NCI-H69 (cell line): ENCODE measurements at regions not wholly inside any gene's neighbourhood (a gene's known extent, or its start where the extent isn't known, plus 50 kb on each side); places are given as distances from the start of the nearest gene placed in this dataset.
"Not testable (repeated sequence)": the region's sequence is repeated elsewhere in the genome, so short reads cannot be mapped to it uniquely, and the experiment has no call there.

Source experiments
- DNase-seq: peaks from one replicate; lab custom pipeline; 2025; lab: John Stamatoyannopoulos, UW

DNA sequence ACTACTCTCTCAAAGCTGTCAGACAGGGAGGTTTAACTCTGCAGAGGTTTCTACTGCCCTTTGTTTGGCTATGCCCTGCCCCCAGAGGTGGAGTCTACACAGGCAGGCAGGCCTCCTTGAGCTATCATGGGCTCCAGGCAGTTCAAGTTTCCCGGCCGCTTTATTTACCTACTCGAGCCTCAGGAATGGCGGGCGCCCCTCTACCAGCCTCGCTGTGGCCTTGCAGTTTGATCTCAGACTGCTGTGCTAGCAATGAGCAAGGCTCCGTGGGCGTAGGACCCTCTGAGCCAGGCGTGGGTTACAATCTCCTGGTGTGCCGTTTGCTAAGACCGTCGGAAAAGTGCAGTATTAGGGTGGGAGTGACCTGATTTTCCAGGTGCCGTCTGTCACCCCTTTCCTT is 124.3 kb downstream of the PTCHD1 start:
- not testable (repeated sequence) for DNase-seq

DNA sequence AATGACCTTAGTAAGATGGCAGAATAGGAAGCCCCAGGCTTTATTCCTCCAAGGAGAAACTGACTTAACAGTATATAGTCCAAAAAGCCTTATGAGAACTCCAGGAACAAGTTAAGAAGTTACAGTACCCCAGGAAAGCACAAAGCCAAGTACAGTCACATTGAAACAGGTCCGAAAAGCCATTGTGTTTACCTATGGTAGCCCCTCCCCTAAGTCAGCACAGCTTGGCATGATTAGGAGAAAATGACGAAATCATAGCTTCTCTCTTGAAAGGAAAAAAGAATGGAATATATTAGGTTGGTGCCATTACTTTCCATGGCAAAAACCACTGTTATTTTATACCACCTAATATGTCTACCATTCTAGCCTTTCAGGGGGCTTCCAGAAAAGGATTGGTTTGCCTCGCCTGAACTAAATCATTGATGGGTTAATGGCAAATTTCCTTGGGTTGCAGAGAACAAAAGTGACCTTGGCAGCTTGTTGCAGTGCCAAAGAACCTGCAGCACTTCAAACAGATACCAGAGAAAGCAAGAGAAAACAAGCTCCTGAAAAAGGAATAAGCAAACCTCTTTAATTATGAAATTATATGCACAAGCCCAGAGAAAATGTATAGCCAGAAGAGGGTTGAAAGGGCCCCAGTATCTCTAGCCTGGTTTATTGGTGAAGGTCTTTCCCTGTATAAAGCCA is 130.6 kb downstream of the PTCHD1 start:
- no peak for DNase-seq

DNA sequence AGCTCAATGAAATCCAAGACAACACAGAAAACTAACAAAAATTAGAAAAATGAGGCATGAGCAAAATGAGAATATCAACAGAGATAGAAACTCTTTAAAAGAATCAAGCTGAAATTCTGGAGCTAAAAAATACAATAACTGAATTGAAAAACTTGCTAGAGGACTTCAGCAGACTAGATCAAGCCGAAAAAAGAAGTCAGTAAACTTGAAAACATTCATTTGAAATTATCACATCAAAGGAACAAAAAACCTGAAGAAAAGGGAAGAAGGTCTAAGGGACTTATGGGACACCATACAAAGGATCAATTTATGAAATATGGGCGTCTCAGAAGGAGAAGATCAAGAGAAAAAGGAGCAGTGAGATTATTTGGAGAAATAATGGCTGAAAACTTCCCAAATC is 131.3 kb downstream of the PTCHD1 start:
- DNase-seq: no peak

DNA sequence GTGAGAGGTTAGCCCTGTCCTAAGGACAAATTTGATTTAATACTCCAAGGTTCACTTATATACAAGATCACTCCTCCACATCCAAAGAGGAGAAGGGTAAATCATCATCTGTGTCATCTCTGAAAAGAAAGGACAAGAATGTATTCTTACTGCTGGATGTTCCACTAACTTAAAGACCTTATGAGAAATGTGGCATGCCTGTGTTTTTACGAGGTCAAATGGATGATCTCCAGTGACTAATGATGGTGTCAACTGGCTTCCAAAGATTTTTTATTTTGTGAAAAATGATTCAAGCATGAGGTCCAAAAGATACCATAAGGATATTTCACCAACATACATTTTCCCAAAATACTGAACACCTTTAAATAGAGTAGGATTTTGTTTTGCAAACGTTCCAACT is 143.4 kb downstream of the PTCHD1 start:
- no peak for DNase-seq

DNA sequence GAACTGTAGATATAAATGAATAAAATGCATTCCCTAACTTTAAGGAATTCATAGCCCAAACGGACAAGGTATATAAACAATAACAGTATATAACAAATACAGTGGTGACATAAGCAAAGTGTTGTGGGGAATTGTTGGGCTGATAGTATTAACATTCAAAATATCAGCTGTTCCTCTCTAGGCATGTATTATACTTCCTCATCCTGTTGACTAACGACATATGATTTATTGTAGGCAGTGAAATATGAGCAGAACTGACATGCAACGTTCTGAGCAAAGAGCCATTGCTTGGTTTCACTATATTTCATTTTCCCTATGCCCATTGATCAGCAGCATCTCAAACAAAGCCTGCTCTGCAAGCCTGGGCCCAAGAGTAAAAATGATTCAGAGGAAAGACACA is 143.9 kb downstream of the PTCHD1 start:
- DNase-seq: no peak

DNA sequence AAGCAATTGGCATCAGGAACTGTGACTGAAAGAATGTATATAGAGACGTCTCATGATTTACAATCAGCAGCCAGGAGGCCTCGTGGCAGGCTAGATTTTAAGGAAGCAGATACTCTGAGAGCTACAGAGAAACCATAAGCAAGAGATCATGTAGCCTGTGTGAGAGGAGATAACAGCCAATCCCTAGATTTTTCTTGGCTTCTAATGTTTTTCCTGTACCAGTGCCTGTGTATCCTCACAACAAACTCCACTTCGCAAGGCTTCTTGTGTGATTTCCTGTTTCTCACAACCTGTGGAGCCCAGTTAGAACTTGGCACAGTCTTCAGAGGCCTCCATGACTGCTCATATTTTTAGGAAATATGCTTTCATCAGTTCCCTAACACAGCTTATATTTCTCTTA is 147.9 kb downstream of the PTCHD1 start:
- DNase-seq: no peak

DNA sequence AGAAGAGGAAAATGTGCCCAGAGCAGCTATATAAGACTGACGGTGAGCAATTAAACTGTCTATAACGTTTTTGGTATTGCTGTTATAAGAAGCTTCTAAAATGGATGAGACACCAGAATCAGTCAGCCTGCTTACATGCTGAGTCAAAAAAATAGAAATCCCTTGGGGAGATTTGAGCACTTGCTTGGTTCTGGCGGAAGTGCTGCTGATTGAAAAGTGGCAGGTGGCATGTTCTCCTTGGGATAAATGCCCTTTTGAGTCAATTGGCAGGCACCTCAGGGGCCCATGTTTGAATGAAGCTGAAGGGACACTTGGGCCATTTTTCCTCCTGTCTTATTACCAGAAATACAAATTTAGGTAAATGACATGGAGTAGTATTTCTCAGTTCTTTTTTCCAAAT is 148.7 kb downstream of the PTCHD1 start:
- peak; percentile 1 for DNase-seq

DNA sequence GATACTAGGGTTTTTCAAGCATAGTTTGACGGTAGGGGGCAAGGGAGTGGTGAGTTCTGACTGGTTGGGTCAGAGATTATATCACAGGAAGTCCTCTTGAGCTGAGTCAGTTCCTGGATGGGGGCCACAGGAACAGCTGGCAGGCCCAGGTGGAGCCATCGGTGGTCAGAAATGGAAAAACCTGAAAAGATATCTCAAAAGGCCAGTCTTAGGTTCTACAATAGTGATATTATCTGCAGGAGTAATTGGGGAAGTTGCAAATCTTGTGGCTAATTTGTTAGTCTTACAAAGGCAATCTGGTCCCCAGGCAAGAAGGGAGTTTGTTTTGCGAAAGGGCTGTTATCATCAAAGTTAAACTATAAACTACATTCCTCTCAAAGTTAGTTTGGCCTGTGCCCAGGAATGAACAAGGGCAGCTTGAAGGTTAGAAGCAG is 159.3 kb downstream of the PTCHD1 start:
- DNase-seq: peak; percentile 3

DNA sequence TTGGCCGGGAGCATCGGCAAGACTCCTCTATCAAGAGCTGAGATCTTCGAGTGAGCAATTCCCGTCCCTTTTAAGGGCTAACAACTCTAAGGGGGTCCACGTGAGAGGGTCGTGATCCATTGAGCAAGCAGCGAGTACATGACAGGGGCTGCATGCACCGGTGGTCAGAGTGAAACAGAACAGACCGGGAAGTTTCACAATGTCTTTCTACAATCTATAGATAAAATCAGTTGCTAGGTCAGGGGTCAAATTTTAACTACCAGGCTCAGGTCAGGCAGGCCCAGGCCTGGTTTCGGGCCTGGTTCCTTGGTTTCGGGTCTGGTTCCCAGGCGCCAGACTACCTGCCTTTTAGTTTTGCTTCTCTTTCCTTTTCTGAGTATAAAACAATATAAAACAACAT is 160.1 kb downstream of the PTCHD1 start:
- DNase-seq: no peak

DNA sequence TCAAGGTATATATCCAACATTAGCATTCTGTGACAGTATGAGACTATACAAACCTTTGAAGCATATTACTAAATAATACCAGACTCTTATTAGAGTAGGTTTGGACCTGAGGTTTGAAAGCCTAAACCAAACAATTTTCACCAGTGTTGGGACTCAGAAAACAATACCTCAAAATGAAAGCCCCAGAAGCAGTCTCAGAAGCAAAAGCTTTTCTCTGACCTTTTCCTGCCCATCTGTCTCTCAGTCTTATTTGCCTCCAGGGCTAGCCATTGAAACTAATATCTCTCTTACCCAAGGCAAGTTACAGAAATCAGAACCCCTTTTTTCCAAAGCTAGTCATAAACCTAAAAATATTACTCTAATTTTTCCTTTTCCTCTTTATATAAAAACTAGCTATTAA is 163.3 kb downstream of the PTCHD1 start:
- peak; percentile 43 for DNase-seq

DNA sequence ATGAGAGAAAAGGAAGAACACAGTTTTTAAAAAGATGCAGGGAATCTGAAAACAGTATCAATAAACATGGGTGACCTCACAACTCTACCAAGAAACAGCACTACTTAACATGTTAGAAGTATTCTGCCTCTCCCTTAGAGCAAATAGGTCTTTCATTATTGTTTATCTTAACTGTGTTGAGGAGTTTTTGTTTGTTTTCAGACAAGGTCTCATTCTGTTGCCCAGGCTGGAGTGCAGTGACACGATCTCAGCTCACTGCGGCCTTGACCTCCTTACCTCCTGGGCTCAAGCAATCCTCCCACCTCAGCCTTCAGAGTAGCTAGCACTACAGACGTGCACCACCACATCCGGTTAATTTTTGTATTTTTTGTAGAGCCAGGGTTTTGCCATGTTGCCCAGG is 165.3 kb upstream of the PRDX4 start:
- DNase-seq: no peak

DNA sequence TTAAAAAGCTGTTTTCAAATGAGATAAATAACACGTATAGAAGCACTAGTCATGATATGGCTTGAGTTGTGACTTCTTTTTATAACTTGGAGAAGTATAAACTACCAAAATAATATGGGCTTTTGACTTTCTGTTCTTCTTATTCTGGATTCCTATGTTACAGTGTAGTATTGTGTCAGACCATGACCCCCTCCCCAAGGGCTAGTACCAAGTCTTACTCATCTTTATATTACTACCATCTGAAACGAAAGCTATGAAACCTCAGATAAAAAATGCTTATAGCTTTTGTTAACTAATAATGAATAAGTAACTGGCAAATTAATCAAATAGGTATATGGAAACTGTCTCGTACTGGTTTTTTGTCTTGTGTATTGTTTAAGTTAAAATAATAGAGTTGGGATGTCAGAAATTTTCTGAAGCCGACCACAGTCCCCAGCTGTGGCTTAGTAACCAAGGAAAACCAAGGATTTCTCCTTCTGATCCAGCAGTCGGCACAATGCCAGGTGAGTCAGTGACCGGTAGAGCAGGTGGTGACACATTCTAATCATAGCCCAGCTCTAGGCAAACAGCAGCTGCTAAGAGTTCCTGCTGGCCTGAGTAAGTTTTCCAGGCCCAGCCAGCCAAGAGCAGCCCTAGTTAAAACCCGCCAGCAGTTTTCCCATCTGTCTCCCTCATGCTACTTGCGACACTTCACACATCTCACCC is 163.3 kb upstream of the PRDX4 start:
- DNase-seq: peak; percentile 95

DNA sequence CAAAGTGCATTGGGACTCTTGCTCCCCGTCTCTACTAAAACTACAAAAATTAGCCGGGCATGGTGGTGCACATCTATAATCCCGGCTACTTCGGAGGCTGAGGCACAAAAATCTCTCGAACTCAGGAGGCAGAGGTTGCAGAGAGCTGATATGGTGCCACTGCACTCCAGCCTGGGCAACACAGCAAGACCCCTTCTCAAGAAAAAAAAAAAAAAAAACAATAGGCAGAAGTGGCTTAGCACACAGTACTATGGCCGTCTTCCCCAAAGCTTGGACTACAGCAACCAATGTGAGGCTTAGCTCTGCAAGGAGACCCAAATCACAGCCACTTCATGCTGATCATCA is 162.8 kb upstream of the PRDX4 start:
- no peak for DNase-seq

DNA sequence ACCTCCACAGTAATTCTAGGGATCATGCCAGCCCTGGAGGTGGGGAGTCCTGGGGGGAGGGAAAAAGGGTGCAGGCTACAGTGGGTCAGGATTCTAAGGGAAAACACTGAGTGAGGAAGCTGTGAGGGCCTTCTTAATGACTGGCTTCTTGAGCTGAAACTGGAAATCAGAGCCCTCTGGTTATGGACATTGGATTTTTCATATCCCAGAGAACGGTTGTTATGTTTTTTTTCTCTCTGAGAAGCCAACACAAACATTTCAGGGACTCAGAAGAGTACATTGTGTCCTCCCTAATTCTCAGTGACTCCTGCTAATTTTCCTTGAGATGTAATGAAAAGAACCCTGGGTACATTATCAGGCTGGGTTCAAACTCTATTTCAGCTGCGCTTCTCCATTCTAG is 162.4 kb upstream of the PRDX4 start:
- DNase-seq: peak; percentile 36

DNA sequence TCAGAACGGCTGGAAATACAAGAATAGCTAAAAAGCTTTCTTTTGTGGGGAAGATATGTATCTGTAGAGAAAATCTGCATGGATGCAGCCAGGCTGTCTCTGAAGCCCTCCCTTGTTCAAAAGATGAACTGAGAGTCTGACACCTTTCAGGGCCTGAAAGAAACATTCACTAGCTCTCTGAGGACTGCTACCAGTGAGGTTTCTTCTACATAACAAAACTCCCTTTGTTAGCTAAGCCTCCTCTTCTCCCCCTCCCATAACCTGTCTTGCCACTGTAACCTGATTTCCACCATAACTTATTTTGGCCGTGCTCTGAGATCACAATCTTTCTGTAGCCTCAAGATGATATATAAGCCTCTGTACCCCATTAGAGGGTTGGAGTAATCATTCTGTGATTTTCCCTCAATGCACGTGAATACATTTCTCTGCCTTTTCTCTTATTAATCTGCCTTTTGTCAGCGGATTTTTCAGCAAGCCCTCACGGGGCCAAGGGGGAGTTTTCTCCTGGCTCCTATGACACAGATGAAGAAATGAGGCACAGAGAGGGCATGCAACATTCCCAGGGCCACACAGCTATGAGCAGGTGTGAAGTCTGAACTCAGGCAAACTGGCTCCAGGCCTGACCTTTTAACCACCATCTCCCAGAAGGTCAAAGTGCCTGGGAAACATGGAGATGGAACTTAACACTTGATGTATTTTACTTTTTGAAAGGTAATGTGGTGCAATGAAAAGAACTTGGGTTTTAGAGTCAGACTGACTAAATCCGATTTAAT is 161.6 kb upstream of the PRDX4 start:
- DNase-seq: peak; percentile 23

DNA sequence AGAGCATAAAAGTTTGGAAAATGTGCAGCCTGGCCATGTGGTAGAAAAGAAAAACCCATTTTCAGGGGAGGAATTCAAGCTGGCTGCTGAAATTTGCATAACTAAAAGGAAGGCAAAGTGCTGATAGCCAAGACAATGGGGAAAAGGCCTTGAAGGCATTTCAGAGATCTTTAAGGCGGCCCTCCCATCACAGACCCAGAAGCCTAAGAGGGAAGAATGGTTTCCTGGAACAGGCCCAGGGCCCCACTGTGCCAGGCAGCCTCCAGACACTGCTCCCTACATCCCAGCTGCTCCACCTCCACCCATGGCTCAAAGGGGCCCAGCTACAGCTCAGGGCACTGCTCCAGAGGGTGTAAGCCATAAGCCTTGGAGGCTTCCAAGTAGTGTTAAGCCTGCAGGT is 158.0 kb upstream of the PRDX4 start:
- peak; percentile 1 for DNase-seq

DNA sequence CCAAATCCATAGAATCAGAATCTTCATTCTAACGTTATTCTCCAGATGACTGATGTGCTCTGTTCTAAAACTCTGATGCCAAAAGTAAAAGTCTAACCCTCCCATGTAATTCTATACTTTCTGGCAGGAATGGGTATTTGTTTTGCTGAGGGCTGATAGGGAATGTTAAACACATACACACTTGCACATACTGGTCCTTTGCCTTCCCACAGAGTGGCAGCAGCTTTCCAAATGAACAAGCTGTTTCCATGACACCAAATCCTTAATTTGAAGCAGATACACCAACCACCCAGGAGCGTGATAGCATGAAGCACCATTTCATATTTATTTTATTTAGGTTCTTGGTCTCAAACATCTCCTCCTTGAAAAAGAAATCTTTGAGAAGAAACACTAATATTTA is 155.5 kb upstream of the PRDX4 start:
- peak; percentile 53 for DNase-seq

DNA sequence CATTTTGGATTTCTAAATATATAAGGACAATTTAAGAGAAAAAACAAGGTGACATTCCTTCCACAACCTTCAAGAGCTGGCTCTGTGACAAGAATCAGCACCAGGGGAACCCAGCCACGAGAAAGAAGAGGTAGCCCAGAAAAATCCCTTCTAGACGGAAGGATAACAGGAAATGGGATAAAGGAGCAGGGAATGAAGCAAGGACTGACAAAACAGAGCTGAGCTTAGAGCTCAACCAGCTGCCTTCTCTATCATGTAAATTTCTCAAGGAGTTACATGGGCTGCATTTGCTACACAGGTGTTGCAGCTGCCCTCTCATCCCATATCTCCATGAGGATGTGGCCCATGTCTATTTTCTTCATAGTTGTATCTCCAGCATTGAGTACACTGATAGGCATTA is 154.2 kb upstream of the PRDX4 start:
- peak; percentile 35 for DNase-seq

DNA sequence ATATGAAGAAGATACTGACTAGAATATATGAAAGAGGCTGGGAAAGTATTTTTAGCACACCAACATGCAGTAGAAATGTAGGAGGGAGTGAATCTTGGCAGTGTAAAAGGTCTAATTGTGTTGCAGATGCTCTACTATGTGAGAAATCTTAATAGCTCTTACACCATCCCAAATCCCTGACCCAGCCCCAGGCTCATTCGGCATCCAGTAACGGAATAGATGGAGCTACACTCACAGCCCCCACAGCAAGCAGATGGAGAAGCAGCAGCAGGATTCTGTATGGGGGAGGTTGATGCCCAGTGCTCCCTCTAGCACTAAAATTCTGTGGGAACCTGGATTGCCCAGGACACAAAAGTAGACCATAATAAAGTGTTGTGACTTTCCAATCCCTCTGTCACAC is 153.2 kb upstream of the PRDX4 start:
- DNase-seq: no peak

DNA sequence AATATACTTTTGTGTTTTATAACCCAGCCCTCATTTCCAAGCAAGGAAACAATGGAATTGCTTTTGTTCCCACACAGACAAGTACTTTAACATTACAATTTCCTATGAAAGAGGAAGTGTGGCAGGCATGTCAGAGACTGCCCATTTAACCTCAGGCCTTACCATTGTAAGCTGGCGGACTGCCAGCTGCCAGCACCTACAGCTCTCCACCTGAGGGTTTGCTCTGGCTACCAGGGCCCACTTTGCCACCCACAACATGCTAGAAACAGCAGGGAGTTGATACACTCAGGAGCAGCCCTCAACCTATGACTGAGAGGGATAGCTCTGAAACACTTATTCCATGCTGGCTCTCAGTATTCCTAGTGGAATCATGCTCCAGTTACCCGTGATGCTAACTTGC is 152.3 kb upstream of the PRDX4 start:
- DNase-seq: peak; percentile 81

DNA sequence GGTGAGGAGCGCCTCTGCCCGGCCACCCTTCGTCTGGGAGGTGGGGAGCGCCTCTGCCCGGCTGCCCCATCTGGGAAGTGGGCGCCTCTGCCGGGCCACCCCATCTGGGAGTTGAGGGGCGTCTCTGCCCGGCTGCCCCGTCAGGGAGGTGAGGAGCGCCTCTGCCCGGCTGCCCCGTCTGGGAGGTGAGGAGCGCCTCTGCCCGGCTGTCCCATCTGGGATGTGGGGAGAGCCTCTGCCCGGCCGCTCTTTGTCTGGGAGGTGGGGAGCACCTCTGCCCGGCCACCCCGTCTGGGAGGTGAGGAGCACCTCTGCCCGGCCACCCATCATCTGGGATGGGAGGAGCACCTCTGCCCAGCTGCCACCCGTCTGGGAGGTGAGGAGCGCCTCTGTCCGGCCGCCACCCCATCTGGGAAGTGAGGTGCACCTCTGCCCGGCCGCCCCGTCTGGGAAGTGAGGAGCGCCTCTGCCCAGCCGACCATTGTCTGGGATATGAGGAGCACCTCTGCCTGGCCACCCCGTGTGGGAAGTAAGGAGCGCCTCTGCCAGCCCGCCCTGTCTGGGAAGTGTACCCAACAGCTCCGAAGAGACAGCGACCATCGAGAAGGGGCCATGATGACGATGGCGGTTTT is 144.2 kb upstream of the PRDX4 start:
- not testable (repeated sequence) for DNase-seq

DNA sequence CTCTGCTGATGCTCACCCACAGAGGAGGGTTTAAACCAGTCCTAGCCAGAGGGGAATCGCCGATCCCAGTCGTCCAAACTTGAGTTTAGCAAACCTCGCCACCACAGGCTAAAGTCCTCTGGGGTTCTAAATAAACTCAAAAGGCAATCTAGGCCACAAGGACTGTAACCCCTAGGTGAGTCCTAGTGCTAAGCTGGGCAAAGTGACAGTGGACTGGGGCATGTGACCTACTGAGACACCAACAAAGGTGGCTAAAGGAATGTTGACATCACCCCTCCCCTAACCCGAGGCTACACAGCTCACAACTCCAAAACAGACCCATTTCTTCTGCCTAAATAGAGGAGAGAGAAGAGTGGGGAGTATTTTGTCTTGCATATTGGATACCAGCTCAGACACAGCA is 142.8 kb upstream of the PRDX4 start:
- DNase-seq: no peak

DNA sequence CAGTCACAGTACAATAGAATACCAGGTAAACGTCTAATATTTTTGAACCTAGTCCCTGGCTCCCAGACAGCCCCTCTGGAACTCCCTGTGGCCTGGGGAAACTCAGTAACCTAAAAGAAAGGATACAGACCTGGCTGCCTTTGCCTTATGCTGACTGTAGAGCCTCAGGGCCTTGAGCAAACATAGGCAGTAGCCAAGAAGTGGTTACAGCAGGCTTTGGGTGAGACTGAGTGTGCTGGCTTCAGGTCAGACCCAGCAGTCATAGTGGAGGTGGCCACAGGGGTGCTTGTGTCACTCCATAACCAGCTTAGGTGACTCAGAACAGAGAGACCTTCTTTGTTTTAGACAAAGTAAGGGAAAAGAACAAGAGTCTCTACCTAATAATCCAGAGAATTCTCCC is 141.8 kb upstream of the PRDX4 start:
- no peak for DNase-seq
